ENCODE measurements at regions not wholly inside any gene's neighbourhood (a gene's known extent, or its start where the extent isn't known, plus 50 kb on each side); places are given as distances from the start of the nearest gene placed in this dataset.

- Histone ChIP-seq H3K27ac (no peak overlapping the region), H3K36me3 (replicated peaks) (no peaks in the 10 kb centered on the region), H3K4me3 (ENCODE audit: low read depth, low read length) (no peak overlapping the region), H3K27me3 (replicated peaks) (no peaks in the 10 kb centered on the region)
- DNase-seq = no peak
- in situ Hi-C loops (cut with HindIII; ENCODE audit: low pct_ligation_motif_present, low sequenced_read_pairs) = no loop called here
- TF ChIP-seq CTCF (IDR thresholded peaks at IDR 0.05; ENCODE audit: low read depth, low read length, missing control alignments) = no peak
Measured at GRCh38 chr5:175815126-175815913, 56.1 kb upstream of the CPLX2 start.

GRCh38 chr5:175816348-175816747, 55.0 kb upstream of the CPLX2 start:
- H3K4me3 ChIP-seq (ENCODE audit: low read depth, low read length) = no peak overlapping the region
- no peak for DNase-seq
- in situ Hi-C loops (cut with HindIII; ENCODE audit: low pct_ligation_motif_present, low sequenced_read_pairs) = no loop called here
- no peak overlapping the region for H3K27ac ChIP-seq
- no peak for TF ChIP-seq CTCF (IDR thresholded peaks at IDR 0.05; ENCODE audit: low read depth, low read length, missing control alignments)
- no peaks in the 10 kb centered on the region for H3K27me3 ChIP-seq (replicated peaks)
- H3K36me3 ChIP-seq (replicated peaks) = no peaks in the 10 kb centered on the region

- in situ Hi-C loops (cut with HindIII; ENCODE audit: low pct_ligation_motif_present, low sequenced_read_pairs) = no loop called here
- TF ChIP-seq CTCF (IDR thresholded peaks at IDR 0.05; ENCODE audit: low read depth, low read length, missing control alignments) = no peak
- no peak for DNase-seq
- no peaks in the 10 kb centered on the region for H3K36me3 ChIP-seq (replicated peaks)
- H3K4me3 ChIP-seq (ENCODE audit: low read depth, low read length) = no peak overlapping the region
- H3K27me3 ChIP-seq (replicated peaks) = no peaks in the 10 kb centered on the region
- H3K27ac ChIP-seq = no peak overlapping the region
Measured at GRCh38 chr5:175819090-175819425, 52.3 kb upstream of the CPLX2 start.

- no peak for TF ChIP-seq CTCF (IDR thresholded peaks at IDR 0.05; ENCODE audit: low read depth, low read length, missing control alignments)
- in situ Hi-C loops (cut with HindIII; ENCODE audit: low pct_ligation_motif_present, low sequenced_read_pairs) = no loop called here
Measured at GRCh38 chr5:175820230-175820629, 51.1 kb upstream of the CPLX2 start.

More at GRCh38 chr5:175820230-175820629, 51.1 kb upstream of the CPLX2 start:
- Histone ChIP-seq H3K27me3 (replicated peaks) (no peaks in the 10 kb centered on the region), H3K27ac (no peak overlapping the region), H3K36me3 (replicated peaks) (no peaks in the 10 kb centered on the region), H3K4me3 (ENCODE audit: low read depth, low read length) (no peak overlapping the region)
- DNase-seq = no peak

Data from brain microvascular endothelial cell (primary cell).